ENCODE measurements at regions not wholly inside any gene's neighbourhood (a gene's known extent, or its start where the extent isn't known, plus 50 kb on each side); places are given as distances from the start of the nearest gene placed in this dataset.

DNA sequence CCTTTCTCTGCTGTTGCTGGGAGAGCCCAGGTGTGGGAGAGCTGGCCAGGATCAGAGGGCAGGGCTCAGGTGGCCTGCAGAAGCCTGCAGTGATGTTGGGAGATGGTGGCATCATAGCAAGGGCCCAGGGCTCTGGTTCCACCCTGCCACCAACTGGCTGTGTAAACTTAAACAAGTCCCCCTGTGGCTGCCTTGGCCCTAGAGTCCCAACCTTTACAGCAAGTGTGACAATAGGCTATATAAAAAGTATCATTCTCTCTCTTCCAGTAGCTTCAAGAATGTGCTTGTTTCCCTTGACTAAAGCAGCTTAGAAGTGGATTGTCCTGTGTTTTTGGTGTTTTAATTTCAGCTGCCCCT is 201.8 kb upstream of the E2F8 start:
- no peak overlapping the region for H3K56ac ChIP-seq (replicated peaks; ENCODE audit: insufficient read length, low read depth, low read length)
- no peak overlapping the region for H2BK15ac ChIP-seq (ENCODE audit: low read length)
- no peak overlapping the region for H3K9ac ChIP-seq (replicated peaks in 1 of 4; ENCODE audit: extremely low read depth in 1 of 4, low read depth in 3 of 4, low read length in 3 of 4)
- no peak overlapping the region for H2BK20ac ChIP-seq (ENCODE audit: low read length)
- no peak for TF ChIP-seq SUZ12 (IDR thresholded peaks at IDR 0.05; ENCODE audit: low read length)
- no peaks in the 10 kb centered on the region for H3K4me1 ChIP-seq (replicated peaks in 1 of 4; ENCODE audit: control insufficient read depth in 3 of 4, insufficient read depth in 4 of 4, low read length in 3 of 4)
- no peak overlapping the region for H4K8ac ChIP-seq (ENCODE audit: extremely low read depth, insufficient read depth, low read length)
- H2BK12ac ChIP-seq (ENCODE audit: low read depth, low read length), result no peak overlapping the region
- H4K20me1 ChIP-seq (replicated peaks in 1 of 2; ENCODE audit: control insufficient read depth in 1 of 2, insufficient read depth in 2 of 2, low read length in 2 of 2), result no peaks in the 10 kb centered on the region
- H4K91ac ChIP-seq (replicated peaks; ENCODE audit: insufficient read length, low read length), result no peak overlapping the region
- FAIRE-seq (no peak), DNase-seq (ENCODE audit: low read depth in 1 of 2, low spot score in 2 of 2) (no peak)
- H4K5ac ChIP-seq (ENCODE audit: insufficient read length, low read depth, low read length), result no peak overlapping the region
- H3K23ac ChIP-seq (ENCODE audit: insufficient read length), result no peak overlapping the region
- H3K18ac ChIP-seq (ENCODE audit: extremely low read depth, low read length), result no peak overlapping the region
- no peak overlapping the region for H3K4me2 ChIP-seq (ENCODE audit: insufficient read depth in 1 of 2, low read depth in 2 of 2, low read length in 2 of 2)
- H3K27ac ChIP-seq (ENCODE audit: low read depth, low read length), result no peak overlapping the region
- H3K9me3 ChIP-seq (ENCODE audit: insufficient read depth in 2 of 2, low read depth in 1 of 2, low read length in 1 of 2), result no peaks in the 10 kb centered on the region
- H3K4ac ChIP-seq (replicated peaks; ENCODE audit: insufficient read length, low read depth, low read length), result no peak overlapping the region
- H3K14ac ChIP-seq (ENCODE audit: insufficient read length), result no peak overlapping the region
- no peak overlapping the region for H3K4me3 ChIP-seq (ENCODE audit: extremely low read depth in 1 of 4, insufficient read depth in 2 of 4, low read depth in 3 of 4, low read length in 4 of 4)
- no peak overlapping the region for H2BK120ac ChIP-seq (replicated peaks; ENCODE audit: low read depth, low read length)
- 0 out of 2 replicates have a peak overlapping the region, but pooled peaks have one; percentile 30 for H2AFZ ChIP-seq (ENCODE audit: low read length)
- H3K79me1 ChIP-seq (ENCODE audit: low read depth, low read length), result no peaks in the 10 kb centered on the region
- no peaks in the 10 kb centered on the region for H3K27me3 ChIP-seq (replicated peaks in 1 of 4; ENCODE audit: control insufficient read depth in 3 of 4, extremely low read depth in 1 of 4, insufficient read depth in 3 of 4, low read length in 3 of 4)
- POLR2A ChIA-PET (ENCODE audit: partially characterized antibody), result no interaction called here
- CTCF ChIA-PET (ENCODE audit: partially characterized antibody), result interaction anchor here (0.6 to 1.2 kb wide), 3 partner anchors 10 to 721 kb away, joined by 3 to 5 read pairs (median 3); no protein-coding TSS in a partner anchor
- no peaks in the 10 kb centered on the region for H3K36me3 ChIP-seq (ENCODE audit: control insufficient read depth in 2 of 4, insufficient read depth in 4 of 4, low read length in 3 of 4)
- no peaks in the 10 kb centered on the region for H3K79me2 ChIP-seq (ENCODE audit: control insufficient read depth in 1 of 2, insufficient read depth in 2 of 2, low read length in 2 of 2)
- H3K23me2 ChIP-seq (ENCODE audit: low read depth, low read length), result no peaks in the 10 kb centered on the region
- no peak overlapping the region for H2AK5ac ChIP-seq (ENCODE audit: low read depth, low read length)
- no peak overlapping the region for H2BK5ac ChIP-seq (ENCODE audit: low read depth, low read length)
